ENCODE measurements at regions not wholly inside any gene's neighbourhood (a gene's known extent, or its start where the extent isn't known, plus 50 kb on each side); places are given as distances from the start of the nearest gene placed in this dataset.

- no peak for TF ChIP-seq ZNF274 (IDR thresholded peaks at IDR 0.05; ENCODE audit: low read depth, low read length)
- no peak for TF ChIP-seq YY1 (IDR thresholded peaks at IDR 0.05; ENCODE audit: insufficient read depth, insufficient read length)
- TF ChIP-seq SUZ12 (IDR thresholded peaks at IDR 0.05; ENCODE audit: extremely low read depth, insufficient read depth, insufficient read length) = no peak
Measured at GRCh38 chr3:124584552-124585391, 145.5 kb upstream of the UMPS start.
